ENCODE measurements at regions not wholly inside any gene's neighbourhood (a gene's known extent, or its start where the extent isn't known, plus 50 kb on each side); places are given as distances from the start of the nearest gene placed in this dataset.

DNA sequence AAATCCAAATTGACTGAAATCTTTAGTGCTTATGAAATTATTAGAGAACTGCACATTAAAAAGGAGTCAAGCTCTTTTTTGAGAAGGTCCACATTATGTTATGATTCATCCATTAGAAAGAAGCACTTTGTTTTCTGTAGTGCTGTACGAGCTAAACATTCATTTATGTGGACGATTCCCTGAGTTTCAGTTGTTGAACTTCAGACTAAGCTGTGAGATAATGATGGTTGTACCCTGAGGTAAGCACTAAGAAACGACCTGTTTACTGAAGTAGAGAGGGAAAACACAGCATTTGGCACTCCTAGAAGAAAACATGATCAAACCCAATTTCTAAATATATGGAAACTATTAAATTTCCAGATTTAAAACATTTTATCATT is 67.3 kb upstream of the ATP2B1 start:
- TF ChIP-seq POLR2A (IDR thresholded peaks at IDR 0.05) (no peak), CTCF (IDR thresholded peaks at IDR 0.05 in 8 of 11, conservative IDR thresholded peaks at IDR 0.05 in 3 of 11) (no peak), POLR2AphosphoS5 (IDR thresholded peaks at IDR 0.05) (no peak)

Measured in spleen (tissue), 7 donors.